ENCODE measurements at regions not wholly inside any gene's neighbourhood (a gene's known extent, or its start where the extent isn't known, plus 50 kb on each side); places are given as distances from the start of the nearest gene placed in this dataset.

- TF ChIP-seq CTCF (IDR thresholded peaks at IDR 0.05): no peak
- no peak for TF ChIP-seq POLR2A (IDR thresholded peaks at IDR 0.05)
Measured at GRCh38 chr6:54019860-54020259, 91.4 kb upstream of the MLIP start.

Measured in right lobe of liver (tissue), 4 donors.